Panc1 (cell line): ENCODE measurements at regions not wholly inside any gene's neighbourhood (a gene's known extent, or its start where the extent isn't known, plus 50 kb on each side); places are given as distances from the start of the nearest gene placed in this dataset.

ENCODE experiments used
- POLR2AphosphoS5 ChIP-seq: IDR thresholded peaks from 2 replicates; pipeline ENCODE4 v1.6.1; 2012; ENCODE audit warnings: mild to moderate bottlenecking, low read depth, low read length, moderate library complexity
- SIN3A ChIP-seq: IDR thresholded peaks from 2 replicates; pipeline ENCODE4 v1.6.1; 2012; ENCODE audit warnings: low read depth, mild to moderate bottlenecking, low read length, moderate library complexity, borderline replicate concordance; ENCODE audit not compliant: insufficient read depth
- TCF7L2 ChIP-seq: IDR thresholded peaks from 2 replicates; pipeline ENCODE4 v1.6.1; 2011; ENCODE audit warnings: mild to moderate bottlenecking, low read depth, low read length, inconsistent platforms
- TF ChIP-seq, protein P1 (sequence below): fragments of 450-650 bp; IDR thresholded peaks from 2 replicates; pipeline ENCODE4 v1.5.1; 2017; ENCODE audit warnings: mild to moderate bottlenecking

DNA sequence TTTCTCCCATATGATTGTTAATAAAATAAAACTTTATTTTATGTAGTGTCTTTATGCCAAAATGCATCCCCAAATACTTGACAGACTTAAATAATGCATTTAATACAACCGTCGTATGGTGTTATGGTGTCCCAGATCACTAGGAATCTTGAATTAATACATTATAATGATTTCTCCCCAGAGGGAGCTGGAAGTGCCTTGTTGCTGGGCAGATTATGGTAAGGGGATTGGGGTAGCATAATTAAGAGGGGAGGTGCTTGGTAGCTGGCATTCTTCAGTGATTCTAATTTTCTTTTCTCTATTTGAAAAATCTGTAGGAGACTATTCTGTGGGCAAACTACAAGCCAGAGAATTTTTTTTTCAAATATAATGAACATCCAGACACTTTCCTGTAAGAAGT is 1043.7 kb downstream of the ADGRL2 start:
- TF ChIP-seq, protein P1, sequence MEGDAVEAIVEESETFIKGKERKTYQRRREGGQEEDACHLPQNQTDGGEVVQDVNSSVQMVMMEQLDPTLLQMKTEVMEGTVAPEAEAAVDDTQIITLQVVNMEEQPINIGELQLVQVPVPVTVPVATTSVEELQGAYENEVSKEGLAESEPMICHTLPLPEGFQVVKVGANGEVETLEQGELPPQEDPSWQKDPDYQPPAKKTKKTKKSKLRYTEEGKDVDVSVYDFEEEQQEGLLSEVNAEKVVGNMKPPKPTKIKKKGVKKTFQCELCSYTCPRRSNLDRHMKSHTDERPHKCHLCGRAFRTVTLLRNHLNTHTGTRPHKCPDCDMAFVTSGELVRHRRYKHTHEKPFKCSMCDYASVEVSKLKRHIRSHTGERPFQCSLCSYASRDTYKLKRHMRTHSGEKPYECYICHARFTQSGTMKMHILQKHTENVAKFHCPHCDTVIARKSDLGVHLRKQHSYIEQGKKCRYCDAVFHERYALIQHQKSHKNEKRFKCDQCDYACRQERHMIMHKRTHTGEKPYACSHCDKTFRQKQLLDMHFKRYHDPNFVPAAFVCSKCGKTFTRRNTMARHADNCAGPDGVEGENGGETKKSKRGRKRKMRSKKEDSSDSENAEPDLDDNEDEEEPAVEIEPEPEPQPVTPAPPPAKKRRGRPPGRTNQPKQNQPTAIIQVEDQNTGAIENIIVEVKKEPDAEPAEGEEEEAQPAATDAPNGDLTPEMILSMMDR = no peak
- TF ChIP-seq POLR2AphosphoS5 = no peak
- TF ChIP-seq TCF7L2 = no peak
- TF ChIP-seq SIN3A = no peak
